ENCODE measurements at regions not wholly inside any gene's neighbourhood (a gene's known extent, or its start where the extent isn't known, plus 50 kb on each side); places are given as distances from the start of the nearest gene placed in this dataset.

DNA sequence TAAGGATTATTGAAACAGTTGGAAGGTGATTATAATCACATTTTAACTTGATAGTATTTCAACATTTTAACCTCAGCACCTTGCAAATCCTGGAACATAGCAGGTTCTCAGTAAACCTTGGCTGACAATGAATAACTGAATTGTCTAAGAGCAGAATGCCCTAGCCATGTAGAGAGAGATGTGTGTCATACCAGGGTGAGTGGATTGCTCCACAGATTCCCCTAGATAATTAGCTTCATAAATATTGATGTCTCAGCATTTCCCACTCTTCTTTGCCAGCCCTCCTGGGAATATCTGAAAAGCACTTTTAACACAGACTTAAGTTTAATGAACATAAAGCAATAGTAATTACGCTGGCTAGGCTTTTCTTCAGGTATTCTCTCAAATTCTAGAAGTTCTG is 363.5 kb downstream of the MAN2A1 start:
- no peak for TF ChIP-seq EZH2 (IDR thresholded peaks at IDR 0.05; ENCODE audit: borderline replicate concordance, low read depth, low read length, severe bottlenecking)
- TF ChIP-seq, protein P1, sequence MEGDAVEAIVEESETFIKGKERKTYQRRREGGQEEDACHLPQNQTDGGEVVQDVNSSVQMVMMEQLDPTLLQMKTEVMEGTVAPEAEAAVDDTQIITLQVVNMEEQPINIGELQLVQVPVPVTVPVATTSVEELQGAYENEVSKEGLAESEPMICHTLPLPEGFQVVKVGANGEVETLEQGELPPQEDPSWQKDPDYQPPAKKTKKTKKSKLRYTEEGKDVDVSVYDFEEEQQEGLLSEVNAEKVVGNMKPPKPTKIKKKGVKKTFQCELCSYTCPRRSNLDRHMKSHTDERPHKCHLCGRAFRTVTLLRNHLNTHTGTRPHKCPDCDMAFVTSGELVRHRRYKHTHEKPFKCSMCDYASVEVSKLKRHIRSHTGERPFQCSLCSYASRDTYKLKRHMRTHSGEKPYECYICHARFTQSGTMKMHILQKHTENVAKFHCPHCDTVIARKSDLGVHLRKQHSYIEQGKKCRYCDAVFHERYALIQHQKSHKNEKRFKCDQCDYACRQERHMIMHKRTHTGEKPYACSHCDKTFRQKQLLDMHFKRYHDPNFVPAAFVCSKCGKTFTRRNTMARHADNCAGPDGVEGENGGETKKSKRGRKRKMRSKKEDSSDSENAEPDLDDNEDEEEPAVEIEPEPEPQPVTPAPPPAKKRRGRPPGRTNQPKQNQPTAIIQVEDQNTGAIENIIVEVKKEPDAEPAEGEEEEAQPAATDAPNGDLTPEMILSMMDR (IDR thresholded peaks at IDR 0.05; ENCODE audit: extremely low read depth in 1 of 2, insufficient read depth in 1 of 2, low read depth in 1 of 2, low read length in 2 of 2), result no peak

Data from endothelial cell of umbilical vein (primary cell).